ENCODE measurements at regions not wholly inside any gene's neighbourhood (a gene's known extent, or its start where the extent isn't known, plus 50 kb on each side); places are given as distances from the start of the nearest gene placed in this dataset.

DNA sequence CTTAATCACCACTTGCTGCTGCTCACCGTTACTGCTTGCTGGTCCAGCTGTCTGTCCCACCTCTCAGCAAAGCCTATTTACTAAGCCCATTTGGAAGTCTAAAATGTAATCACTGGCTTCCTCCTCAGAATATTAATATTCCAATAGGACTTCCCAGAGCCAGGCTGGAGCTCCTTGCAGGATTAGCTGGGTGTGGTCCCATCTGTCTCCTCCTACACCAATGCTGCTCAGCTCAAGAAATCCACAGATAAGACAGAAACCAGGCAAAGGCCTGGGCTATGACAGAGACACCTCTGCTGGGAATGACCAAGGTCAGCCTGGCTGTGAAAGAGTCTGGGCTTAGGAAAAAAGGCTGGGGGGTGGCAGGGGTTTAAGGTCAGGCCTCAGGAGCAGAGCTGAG lies 317.8 kb downstream of the BUD13 start:
- no peak for TF ChIP-seq POLR2A (IDR thresholded peaks at IDR 0.05; ENCODE audit: low read length)
- TF ChIP-seq GATA1 (IDR thresholded peaks at IDR 0.05; ENCODE audit: low read depth, low read length) = no peak

Measured in erythroblast (primary cell).